HG03342 (cell line): ENCODE measurements at regions not wholly inside any gene's neighbourhood (a gene's known extent, or its start where the extent isn't known, plus 50 kb on each side); places are given as distances from the start of the nearest gene placed in this dataset.
"Not testable (repeated sequence)": the region's sequence is repeated elsewhere in the genome, so short reads cannot be mapped to it uniquely, and the experiment has no call there.

ENCODE experiments used
- ATAC-seq: cut with Tn5 transposase; IDR thresholded peaks from one replicate; pipeline ENCODE4 v1.9.1; 2021; ENCODE audit warnings: mild to moderate bottlenecking, moderate library complexity; ENCODE audit not compliant: unreplicated experiment

DNA sequence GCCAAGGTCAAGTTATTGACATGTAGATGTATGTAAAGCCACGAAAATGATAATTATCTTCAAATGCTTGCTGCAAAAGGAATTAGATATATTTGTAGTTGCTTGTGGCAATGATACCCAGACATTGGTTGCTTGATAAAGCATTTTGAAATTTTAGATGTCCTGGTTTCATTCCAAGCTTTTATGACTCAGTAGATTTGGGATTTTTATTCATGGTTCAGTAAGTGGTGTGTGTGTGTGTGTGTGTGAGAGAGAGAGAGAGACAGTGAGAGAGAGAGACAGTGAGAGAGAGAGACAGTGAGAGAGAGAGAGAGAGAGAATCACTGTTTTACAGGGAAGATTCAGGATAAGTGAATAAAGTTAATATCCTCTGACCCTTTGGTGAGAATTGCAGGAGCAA, 498.2 kb upstream of the C1orf87 start:
- no peak for ATAC-seq

DNA sequence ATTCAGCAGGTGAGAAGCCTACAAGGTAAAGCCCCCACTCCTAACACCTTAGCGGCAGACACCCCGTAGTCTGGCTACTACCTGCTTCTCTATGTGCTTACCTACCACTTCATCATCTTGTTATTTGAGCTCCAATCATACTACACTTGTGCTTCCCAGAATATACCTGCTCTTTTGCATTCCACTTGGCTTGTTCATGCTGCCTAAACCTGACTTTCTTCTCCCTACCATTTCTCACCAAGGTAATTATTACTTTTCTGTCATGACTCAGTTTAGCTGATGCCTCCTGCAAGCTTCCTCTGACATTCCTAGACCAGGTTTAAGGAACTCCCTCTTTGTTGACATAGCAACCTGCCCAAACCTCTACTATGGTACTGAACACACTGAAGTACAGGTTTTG, 495.6 kb upstream of the C1orf87 start:
- no peak for ATAC-seq

DNA sequence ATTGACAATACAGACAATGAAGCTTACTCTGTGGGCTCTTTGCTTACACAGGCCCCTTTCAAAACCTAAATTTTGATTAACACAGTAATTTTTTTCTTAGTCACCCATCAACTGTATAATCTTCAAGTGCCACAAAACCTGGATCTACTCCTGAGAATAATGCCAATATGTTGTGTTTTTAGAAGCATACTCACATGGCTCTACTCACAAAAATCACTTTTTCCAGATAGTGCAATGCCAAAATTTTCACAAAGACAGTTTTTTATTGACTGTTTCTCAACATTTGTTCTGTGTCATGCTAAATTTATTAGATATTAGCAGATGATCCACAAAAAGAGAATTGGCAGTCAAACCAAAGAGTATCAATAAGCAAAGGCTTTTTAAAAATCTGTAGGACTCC, 493.7 kb upstream of the C1orf87 start:
- no peak for ATAC-seq

DNA sequence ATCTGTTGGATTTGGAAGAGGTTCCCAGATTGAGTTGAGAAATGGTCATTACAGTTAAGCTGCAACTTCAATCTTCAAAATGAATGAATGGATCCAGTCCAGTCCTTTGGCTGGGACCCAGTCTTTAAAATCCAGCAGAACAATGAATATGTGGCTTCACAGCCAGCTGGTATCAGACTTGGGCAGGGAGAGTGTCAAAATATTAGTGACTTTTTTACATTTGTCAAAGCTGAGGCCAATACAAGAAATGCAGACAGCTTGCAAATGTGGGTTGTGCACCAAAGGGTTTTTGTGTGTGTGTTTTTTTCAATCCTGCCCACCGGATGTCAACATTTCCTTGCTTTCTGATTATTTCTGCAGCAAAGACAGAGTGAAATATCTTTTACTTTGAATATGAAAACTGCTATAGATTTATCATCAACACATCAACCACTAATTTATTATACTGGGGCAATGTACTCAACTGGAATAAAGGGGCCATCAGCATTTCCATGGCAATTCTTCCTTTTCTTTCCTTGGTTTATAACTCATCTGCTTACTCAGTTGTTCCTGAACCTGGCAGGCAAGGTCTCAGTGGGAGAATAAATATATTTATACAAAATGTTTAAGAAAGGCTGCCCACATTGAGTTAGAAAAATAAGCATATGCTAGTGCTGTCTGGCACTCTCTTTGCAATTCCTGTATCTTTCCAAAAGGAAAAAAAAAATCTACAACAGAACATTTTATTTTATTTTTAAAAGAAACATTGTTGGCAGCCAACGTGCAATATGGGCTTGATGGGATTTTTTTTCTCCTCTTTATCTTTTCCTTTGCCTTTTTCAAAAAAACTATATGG, 491.6 kb upstream of the C1orf87 start:
- no peak for ATAC-seq

DNA sequence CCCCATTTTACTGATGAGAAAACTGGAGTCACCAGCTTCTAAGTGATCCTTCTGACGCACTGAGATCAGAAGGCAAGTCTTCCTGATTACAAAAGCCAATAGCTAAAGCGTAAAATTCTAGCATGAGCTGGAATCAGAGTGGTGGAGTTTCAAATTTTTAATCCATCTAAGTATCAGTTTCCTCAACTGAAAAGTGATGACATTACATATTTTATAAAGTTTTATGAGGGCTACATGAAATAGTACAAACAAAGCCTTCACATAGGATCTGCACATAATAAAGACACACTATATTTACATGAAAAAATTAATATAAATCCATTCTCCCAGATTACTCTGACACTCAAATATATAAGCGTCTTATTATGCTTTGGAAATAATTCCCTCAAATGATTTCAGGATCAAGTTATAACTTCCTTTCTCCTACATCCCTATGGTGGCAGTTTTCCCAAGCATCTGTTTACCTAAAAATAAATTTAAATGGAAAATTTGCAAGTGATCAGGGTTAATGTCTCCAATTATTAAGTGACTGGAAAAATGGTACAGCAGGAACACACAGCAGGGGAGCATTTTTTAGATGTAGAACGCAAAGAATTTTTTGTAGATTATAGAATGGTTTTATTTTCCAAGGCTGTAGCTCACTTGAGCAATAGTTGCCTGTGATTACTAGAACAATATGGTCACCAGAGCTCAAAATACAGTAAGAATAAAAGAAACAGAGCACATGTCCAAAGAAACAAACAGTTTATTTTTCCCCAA, 490.4 kb upstream of the C1orf87 start:
- ATAC-seq, result no peak

DNA sequence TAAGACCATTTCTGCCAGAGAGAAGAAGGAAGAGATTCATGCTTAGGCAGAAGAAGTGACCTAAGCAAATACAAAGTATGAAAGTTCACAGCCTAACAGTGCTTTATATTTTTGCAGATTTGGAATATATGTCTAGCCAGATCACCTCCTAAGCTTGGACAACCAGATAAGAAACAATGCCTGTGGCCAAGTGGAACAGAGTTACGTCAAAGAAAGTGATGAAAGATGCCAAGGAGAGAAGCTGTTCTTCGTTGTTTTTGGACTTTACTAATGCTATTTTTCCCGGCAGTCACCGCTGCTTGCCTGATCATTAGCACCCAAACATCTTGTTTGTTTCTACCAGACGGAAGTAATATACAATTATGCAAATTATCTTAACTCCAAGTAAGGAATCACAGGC, 489.2 kb upstream of the C1orf87 start:
- ATAC-seq, result no peak

DNA sequence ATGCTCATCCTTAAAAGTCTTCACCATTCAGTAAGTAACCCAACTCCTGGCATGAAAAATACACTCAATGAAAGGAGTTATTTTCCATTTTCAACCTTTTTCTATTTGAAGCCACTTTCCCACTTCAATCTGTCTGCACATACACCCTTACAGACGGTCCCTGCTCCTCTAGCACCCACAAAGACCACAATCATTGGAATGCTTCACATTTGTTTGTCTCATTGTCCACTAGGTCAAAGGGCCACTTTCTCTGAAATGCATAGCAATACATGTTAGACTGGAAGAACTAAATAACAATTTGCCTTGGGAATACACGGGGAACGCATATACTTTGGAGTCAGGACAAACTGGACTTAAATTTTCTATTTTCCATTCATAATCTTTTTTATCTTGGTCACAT, 487.1 kb upstream of the C1orf87 start:
- no peak for ATAC-seq

DNA sequence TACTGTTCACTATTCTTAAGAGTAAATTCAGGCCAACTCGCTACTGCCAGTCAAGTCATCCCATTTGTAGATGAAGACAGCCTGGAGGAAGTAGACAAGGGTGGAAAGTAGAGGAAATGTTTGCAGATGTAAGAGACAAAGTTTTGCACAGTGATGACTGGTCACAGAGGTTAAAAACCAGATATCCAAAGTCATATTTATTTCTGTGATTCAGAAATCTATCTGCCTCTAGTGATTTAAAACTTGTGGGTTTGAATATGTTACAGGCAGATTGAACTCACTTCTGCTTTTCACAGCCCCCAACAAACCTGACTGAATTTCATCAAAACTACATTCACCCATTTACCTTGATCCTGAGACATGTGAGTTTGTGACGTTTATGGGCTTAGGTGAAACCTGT, 484.7 kb upstream of the C1orf87 start:
- ATAC-seq, result no peak

DNA sequence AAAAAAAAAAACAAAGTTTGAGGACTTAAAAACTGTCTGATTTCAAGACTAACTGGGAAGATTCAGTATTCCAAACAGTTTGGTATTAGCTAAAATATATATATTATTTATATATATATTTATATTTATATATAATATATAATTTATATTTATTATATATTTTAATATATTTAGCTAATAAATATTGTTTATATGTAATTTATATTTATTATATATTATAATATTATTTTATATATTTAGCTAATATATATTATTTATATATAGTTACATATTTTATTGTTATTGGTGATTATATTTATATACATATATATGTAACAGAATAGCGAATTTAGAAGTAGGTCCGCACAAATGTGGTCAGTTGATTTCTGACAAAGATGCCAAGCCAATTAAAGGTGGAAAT, 480.2 kb upstream of the C1orf87 start:
- ATAC-seq, result no peak

DNA sequence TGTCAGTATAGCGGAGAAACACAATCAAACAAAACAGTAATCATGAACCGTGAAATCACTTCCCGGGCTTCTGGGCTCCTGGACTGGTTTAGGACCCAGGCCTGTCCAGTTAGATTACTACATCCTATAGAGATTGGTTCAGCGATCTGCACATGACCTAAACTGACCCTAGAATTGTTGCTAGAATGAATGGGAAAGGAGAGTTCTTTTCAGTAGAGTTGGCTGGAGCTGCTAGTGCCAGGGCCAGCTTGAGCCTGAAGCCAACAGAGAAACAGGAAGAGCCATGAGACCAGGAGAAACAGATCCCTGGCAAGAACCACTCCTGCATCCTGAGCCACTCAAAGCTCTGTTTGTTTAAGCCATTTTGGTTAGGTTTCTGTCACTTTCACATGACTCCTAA, 474.3 kb upstream of the C1orf87 start:
- no peak for ATAC-seq

DNA sequence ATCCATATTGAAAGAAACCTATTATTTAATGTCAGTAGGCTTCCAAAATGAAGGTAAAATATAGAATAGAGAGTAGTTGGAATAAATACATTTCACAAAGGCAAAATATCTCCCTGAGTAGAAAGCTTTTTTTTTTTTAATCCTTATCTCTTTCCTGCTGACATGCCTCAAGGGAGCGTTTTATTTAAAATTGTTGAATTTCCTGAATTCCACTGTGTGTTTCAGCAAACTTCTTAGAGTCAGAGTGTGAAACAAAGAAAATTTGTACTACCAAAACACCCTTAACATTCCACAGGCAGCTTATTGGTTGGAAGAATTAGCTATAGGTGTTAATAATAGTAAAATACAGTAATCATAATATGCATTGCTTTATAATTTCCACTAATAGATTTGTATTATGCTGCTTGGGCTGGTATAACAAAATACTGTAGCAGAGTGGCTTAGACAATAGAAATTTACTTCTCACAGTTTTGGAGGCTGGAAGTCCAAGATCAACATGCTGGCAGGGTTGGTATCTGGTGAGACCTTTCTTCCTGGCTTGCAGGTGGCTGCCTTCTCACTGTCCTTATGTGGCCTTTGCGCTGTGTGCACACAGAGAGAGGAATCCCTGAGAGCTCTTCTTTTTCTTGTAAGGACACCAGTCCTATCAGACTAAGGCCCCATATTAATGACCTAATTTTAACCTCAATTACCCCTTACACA, 468.4 kb upstream of the C1orf87 start:
- no peak for ATAC-seq

DNA sequence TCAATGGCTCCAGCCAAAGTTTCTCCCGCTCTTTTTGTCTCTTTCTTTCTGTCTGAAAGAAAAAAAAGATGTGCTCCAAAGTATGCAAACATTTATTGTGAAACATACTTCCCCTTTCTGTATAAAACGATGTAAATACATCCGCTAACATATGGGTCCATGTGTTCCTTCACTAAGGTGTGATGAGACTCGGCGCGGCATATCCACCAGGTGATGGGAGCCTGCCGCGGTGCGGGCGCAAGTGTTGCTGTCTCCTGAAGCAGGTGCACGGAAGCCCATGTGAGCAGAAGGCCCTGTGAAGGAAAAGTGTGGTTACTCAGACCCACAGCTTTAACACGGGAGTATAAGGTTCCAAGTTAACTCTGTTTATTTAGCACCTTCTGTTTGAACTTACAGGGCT, 466.6 kb upstream of the C1orf87 start:
- no peak for ATAC-seq

DNA sequence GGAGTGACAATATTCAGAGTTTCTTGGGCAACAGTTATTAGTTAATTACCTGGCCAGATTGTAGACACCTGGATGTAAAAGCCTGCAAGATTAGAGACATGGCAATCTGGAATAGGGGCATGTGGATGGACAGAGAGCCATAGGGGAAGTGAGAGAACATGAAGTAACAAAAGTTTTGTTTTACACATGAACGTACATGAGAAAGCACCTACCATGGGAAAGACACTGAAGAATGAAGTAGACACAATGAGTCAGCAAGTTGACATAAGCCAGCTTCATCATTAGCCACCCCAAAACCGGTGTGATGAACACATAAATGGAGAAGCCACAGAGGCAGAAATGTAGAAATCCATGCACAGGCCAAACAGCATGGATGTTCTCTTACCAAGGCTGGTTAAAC, 462.1 kb upstream of the C1orf87 start:
- no peak for ATAC-seq

DNA sequence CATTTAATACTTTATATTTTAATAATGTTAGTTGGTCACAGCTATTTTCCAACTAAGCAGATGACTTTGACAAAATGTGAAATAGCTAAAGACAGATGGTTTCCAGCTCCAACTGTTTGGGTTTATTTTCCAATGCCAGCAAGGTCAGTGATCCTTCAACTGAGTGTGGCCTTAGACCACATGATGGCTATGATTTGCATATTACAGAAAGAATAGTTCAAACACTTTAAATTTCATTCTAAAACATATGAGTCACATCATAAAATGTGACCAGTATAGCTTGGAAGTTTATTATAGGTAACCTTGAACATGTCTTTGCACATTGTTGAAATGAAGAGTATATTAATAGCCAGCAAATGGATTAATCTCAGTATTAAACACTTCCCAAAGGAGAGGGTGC, 454.0 kb upstream of the C1orf87 start:
- no peak for ATAC-seq

DNA sequence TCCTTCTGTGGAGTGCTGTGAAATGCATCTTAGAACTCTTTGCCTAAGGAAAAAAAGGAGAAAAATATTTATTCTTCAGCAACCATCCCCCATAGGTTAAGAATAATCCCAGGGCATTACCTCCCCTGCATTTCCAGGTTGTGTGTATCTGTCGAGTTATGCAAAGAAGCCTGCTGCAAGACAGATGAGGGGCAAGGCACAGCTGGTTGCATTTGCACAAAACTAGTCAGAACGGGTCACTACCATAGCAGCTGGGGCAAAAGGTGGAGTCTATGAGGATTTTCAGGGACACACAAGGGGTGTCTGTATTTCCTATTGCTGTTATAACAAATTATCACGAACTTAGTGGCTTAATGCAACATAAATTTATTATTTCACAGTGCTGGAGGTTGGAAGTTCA, 443.4 kb upstream of the C1orf87 start:
- ATAC-seq, result no peak

DNA sequence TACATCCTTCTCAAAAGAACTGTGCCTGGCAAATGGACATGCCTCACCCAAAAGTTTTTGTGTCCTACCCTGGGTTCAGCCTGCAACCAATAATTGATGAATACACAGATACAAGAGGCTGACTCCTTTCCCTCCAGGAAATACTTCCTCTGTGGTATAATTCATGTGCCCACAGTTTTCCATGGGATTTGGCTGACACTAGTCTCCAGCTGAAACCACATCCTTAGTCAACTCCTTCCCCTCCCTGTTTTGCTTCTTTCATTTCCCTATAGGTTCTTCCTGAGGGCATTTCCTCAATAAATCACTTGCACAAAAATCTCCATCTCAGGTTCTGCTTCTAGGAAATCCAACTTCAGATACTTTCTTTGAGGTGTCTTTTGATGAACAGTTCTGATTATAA, 436.6 kb upstream of the C1orf87 start:
- no peak for ATAC-seq

DNA sequence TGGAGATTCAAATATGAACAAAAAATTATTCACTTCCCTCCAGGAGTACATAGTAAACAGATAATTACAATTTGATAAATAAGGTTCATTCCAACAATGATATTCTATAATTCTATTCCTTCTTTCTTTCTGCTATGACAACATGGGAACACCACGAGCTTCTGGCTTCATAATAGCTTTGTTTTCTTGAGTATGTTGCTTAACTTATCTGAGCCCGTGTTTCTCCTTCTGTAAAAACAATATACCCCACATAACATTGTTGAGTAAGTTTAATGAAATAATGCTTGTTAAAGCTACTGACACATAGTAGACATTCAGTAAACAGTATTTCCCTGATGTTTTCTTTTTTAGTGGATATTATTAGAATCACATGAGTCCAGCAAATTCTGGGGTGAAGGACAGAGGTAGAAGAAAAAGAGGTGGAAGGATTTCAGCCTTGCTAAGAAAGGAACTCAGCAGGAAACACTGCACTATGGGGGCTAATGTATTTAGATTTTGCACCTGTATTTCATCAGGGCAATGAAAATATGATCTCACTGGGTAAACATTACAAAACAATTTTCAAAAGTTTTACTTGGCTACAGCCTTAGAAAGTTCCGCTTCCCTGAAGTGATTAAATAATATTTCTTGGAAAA, 430.8 kb upstream of the C1orf87 start:
- no peak for ATAC-seq

DNA sequence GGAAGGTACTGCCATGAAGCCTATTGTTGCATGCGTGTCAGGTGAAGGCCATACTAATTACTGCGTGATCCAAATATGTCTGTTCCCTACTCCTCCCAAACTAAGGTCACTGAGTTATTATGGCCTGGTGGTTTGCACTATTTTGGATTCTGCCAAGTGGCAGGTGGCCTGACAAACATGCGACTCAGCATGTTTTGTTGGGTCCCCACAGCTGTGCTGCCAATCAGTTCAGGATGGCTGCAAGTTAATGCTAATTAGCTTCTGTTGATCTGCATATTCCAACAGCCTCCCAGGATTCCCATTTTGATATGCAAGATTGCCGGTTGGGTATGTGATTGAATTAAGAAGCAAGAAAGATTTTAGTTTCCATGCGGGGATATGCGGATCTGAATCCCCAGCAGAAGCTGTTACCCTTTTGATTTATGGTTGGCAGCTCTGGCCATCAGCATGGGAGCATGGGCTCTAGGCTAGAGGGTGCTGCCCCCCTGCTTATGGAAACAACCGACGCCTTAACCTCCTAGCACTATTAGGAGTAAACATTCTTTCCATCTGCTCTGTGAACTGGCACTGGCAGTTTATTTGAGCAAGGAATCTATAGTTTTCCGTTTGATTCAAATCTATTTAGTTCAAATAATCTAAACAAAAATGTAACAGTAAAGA, 429.8 kb upstream of the C1orf87 start:
- no peak for ATAC-seq

DNA sequence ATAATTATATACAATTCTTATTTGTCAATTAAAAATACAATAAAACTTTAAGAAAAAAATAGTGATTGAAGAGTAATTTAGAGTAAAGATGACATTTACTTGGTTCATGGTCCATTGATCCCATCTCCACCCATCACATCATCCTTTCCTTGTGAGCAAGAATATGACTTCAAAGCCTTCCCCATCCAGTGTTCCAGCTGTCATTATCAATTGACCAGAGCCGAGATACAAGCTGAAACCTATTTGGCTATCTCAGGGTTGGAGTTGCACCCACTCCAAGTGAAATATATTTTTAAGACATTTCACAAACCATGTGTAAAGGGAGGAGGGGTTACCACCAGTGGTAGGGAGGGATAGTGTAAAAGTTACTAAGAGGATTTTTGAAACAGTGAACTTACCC, 428.9 kb upstream of the C1orf87 start:
- ATAC-seq, result no peak

DNA sequence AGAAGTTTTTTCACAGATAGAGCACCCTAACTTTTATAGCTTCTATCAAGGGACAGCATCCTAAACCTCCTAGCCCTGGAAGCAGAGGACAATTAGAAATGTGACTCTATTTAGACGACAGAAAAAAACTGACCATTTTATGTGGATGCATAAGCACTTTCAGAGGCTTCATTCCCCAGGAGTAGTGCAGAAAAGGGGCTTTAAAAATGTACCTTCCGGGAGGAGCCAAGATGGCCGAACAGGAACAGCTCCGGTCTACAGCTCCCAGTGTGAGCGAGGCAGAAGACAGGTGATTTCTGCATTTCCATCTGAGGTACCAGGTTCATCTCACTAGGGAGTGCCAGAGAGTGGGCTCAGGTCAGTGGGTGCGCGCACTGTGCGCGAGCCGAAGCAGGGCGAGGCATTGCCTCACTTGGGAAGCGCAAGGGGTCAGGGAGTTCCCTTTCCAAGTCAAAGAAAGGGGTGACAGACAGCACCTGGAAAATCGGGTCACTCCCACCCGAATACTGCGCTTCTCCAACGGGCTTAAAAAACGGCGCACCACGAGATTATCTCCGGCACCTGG, 416.4 kb upstream of the C1orf87 start:
- ATAC-seq, result not testable (repeated sequence)

DNA sequence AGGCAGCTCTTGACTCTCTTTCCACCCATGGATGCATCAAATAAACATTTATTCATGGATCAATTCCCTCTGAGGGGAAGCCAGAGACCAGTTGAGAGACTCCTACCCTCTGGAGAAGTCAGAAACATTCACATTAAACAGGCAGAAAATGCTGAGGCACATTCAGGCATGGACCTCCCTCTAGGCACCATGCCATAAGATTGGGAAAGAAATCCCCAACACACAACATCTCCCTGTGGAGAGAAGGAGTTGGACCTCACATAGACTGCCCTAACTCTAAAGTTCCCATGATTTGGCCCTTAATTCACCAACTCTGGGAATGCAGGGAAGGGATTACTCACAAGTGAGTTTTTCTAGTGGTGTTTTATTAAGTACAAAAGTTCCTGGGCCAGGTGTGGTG, 415.3 kb upstream of the C1orf87 start:
- no peak for ATAC-seq
